ENCODE measurements at regions not wholly inside any gene's neighbourhood (a gene's known extent, or its start where the extent isn't known, plus 50 kb on each side); places are given as distances from the start of the nearest gene placed in this dataset.

DNA sequence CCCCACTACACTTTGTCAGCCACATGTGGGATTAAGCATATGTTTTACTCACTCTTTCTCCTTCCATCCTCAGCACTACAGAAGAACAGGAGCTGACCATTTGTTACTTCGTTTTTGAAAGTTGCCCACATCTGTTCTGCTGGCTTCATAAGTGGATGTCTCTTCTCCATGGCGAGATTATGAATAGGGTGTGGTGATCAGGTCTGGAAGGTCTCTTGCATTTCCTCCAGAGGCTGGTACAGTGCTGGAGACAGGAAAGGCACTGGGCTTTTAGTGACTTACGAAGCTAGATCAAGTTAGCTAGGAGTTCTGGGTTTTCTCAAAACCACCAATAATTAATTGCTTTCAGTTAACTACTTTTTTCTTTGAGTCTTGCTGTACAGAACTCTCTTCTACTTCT is 136.5 kb downstream of the AQP4 start:
- TF ChIP-seq, protein P1, sequence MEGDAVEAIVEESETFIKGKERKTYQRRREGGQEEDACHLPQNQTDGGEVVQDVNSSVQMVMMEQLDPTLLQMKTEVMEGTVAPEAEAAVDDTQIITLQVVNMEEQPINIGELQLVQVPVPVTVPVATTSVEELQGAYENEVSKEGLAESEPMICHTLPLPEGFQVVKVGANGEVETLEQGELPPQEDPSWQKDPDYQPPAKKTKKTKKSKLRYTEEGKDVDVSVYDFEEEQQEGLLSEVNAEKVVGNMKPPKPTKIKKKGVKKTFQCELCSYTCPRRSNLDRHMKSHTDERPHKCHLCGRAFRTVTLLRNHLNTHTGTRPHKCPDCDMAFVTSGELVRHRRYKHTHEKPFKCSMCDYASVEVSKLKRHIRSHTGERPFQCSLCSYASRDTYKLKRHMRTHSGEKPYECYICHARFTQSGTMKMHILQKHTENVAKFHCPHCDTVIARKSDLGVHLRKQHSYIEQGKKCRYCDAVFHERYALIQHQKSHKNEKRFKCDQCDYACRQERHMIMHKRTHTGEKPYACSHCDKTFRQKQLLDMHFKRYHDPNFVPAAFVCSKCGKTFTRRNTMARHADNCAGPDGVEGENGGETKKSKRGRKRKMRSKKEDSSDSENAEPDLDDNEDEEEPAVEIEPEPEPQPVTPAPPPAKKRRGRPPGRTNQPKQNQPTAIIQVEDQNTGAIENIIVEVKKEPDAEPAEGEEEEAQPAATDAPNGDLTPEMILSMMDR (IDR thresholded peaks at IDR 0.05; ENCODE audit: insufficient read depth, missing control alignments): no peak
- DNase-seq (ENCODE audit: insufficient read length, low spot score) (no peak), FAIRE-seq (no peak)

DNA sequence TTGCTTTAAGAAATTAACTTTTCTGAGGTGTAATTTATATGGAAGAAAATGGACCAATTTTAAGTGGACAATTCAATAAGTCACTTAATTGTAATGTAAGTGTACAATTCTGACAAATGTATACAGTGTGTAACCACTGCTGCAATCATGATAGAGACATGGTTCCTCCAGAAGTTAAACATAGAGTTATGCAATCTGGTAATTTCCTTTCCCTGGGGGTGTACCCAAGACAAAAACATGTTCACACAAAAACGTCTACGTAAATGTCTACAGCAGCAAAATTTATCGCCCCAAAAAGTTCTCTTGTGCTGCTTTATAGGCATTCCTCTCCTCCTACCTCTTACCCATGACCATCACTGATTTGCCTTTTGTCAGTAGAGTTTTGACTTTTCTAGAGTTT is 141.5 kb downstream of the AQP4 start:
- TF ChIP-seq, protein P1 (IDR thresholded peaks at IDR 0.05; ENCODE audit: insufficient read depth, missing control alignments): no peak
- FAIRE-seq: no peak
- DNase-seq (ENCODE audit: insufficient read length, low spot score): no peak

GRCh38 chr18:26722565-26722931 is 143.0 kb downstream of the AQP4 start:
- DNase-seq (ENCODE audit: insufficient read length, low spot score): no peak
- FAIRE-seq: no peak
- TF ChIP-seq, protein P1 (IDR thresholded peaks at IDR 0.05; ENCODE audit: insufficient read depth, missing control alignments): no peak

DNA sequence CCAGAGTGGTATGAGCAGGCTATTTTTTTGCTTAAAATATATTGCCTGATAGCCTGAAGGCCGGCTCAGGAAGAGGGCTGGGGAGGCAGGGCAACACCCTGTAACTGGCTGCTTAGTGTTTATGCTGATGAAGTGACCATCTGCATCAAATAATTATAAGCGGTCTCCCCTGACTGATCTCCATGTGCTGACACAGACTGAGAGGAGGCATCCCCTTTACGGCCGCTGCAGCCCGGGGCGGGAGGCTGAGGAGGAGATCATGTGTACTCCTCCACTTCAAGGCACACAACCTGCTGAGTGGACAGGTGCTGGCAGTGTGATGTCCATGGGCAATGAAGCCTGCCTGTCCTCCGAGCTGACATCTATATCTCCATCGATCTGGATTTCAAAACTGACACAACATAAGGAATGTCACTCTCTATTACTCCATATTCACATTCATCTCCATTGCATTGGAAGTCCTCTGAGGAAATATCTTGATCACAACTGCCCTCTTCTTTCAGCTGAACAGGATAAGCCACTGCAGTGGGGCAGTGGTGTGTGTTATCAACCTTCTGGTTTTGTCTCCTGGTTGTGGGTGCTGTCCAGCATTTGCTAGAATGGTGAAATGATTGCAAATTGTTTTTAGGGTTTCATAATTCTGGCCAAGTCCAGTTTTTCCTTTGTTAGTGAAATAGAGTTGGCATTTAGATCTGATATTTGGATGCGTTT is 143.5 kb downstream of the AQP4 start:
- DNase-seq (ENCODE audit: insufficient read length, low spot score): no peak
- no peak for FAIRE-seq
- TF ChIP-seq, protein P1 (IDR thresholded peaks at IDR 0.05; ENCODE audit: insufficient read depth, missing control alignments): no peak

- FAIRE-seq (no peak), DNase-seq (ENCODE audit: insufficient read length, low spot score) (no peak)
- TF ChIP-seq, protein P1 (IDR thresholded peaks at IDR 0.05; ENCODE audit: insufficient read depth, missing control alignments): no peak
These were observed 145.6 kb downstream of the AQP4 start for GRCh38 chr18:26719896-26720295.

- FAIRE-seq (no peak), DNase-seq (ENCODE audit: insufficient read length, low spot score) (no peak)
- TF ChIP-seq, protein P1 (IDR thresholded peaks at IDR 0.05; ENCODE audit: insufficient read depth, missing control alignments): no peak
These were observed 148.3 kb downstream of the AQP4 start for GRCh38 chr18:26717123-26717719.

- TF ChIP-seq, protein P1 (IDR thresholded peaks at IDR 0.05; ENCODE audit: insufficient read depth, missing control alignments): no peak
- no peak for FAIRE-seq
- DNase-seq (ENCODE audit: insufficient read length, low spot score): no peak
These were observed 150.8 kb downstream of the AQP4 start for GRCh38 chr18:26714739-26715138.
